HG02938 (cell line): ENCODE measurements at regions not wholly inside any gene's neighbourhood (a gene's known extent, or its start where the extent isn't known, plus 50 kb on each side); places are given as distances from the start of the nearest gene placed in this dataset.

Experiments
- ATAC-seq: cut with Tn5 transposase; IDR thresholded peaks from one replicate; pipeline ENCODE4 v1.9.1; 2021; ENCODE audit warnings: mild to moderate bottlenecking, moderate library complexity; ENCODE audit not compliant: unreplicated experiment

DNA sequence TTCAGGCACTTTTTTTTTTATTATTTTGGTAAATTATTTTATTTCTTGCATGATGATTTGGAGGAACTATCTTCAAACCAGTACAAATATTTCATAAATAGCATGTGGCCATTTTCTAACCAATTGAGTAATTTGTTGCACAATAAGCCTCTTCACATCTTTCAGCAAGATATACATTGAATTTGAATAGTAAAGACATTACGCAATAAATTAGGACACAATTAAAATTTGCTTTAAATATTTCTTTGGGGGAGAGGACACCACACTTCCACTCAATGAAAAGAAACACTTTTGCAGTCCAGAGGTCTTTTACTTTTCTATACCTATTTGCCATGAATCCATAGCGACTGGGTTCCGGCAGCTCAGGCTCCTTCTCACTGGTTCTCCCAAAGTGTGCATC is 762.6 kb upstream of the GOLIM4 start:
- ATAC-seq: no peak

- ATAC-seq: no peak
Observed at GRCh38 chr3:168850109-168850508, 754.4 kb upstream of the GOLIM4 start.

- peak; percentile 59 for ATAC-seq
Observed at GRCh38 chr3:168847291-168847883, 751.7 kb upstream of the GOLIM4 start.

DNA sequence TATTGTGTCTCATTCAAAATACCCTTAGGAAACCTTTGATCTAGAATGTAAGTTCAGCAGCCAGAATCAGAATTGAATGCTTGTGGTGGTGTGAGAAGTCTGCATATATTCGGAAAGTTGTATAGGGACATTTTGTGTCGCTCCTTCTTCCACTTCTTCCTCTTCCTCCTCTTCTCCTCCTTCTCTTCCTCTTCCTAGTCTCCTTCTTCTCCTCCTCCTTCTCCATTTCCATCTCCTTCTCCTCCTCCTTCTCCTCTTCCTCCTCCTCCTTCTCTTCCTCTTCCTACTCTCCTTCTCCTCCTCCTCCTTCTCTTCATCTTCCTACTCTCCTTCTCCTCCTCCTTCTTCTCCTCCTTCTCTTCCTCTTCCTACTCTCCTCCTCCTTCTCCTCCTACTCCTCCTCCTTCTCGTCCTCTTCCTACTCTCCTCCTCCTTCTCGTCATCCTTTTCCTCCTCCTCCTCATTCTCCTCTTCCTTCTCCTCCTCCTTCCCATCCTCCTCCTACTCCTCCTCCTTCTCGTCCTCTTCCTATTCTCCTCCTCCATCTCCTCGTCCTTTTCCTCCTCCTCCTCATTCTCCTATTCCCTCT is 749.3 kb upstream of the GOLIM4 start:
- no peak for ATAC-seq

DNA sequence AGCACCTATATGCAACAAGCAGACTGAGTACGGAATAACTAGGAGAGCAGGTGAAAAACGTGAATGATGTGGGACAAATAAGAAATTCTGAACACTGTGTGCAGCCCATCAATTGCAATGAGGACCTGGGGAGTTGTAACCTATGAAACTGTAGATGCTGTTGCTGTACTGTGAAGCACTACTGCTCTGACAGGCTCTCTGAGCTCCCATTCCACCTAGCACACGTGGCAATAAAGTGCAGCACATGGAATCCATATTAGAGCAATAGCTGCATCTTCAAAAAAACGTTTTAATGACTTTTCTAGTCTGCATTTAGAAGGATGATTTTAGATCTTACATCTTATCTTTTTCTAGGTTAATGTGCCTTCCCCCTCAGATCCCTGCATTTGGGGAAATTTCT is 748.7 kb upstream of the GOLIM4 start:
- no peak for ATAC-seq

GRCh38 chr3:168843481-168843880 is 747.8 kb upstream of the GOLIM4 start:
- no peak for ATAC-seq

GRCh38 chr3:168839653-168840052 is 743.9 kb upstream of the GOLIM4 start:
- ATAC-seq: no peak

GRCh38 chr3:168834558-168834957 is 738.8 kb upstream of the GOLIM4 start:
- no peak for ATAC-seq

- no peak for ATAC-seq
Observed at GRCh38 chr3:168828943-168829342, 733.2 kb upstream of the GOLIM4 start.

- no peak for ATAC-seq
Observed at GRCh38 chr3:168828536-168828935, 732.8 kb upstream of the GOLIM4 start.

GRCh38 chr3:168828014-168828413 is 732.3 kb upstream of the GOLIM4 start:
- no peak for ATAC-seq

- no peak for ATAC-seq
Observed at GRCh38 chr3:168824107-168824506, 728.4 kb upstream of the GOLIM4 start.

- no peak for ATAC-seq
Observed at GRCh38 chr3:168823466-168823865, 727.7 kb upstream of the GOLIM4 start.

GRCh38 chr3:168820810-168821415 is 725.2 kb upstream of the GOLIM4 start:
- ATAC-seq: no peak

DNA sequence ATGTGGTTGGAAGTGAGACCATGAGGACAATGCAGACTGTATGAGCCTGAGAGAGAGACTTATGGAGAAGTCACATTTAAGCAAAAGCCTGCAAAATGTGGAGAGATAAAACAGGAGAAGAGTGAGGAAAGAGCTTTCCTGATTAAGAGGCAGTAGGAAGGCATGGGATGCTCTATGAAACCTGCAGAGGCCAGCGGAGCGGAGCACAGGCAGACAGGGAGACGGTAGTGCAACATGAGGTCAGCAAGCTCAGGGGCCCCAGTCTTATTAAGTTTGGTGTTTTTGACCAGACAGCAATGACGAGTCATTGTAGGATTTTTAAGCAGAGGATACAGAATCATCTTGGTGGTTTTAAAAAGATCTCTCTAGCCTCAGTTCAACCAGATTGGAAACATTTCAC is 721.5 kb upstream of the GOLIM4 start:
- no peak for ATAC-seq

- ATAC-seq: no peak
Observed at GRCh38 chr3:168815946-168816345, 720.2 kb upstream of the GOLIM4 start.

GRCh38 chr3:168813225-168813802 is 717.6 kb upstream of the GOLIM4 start:
- ATAC-seq: no peak

DNA sequence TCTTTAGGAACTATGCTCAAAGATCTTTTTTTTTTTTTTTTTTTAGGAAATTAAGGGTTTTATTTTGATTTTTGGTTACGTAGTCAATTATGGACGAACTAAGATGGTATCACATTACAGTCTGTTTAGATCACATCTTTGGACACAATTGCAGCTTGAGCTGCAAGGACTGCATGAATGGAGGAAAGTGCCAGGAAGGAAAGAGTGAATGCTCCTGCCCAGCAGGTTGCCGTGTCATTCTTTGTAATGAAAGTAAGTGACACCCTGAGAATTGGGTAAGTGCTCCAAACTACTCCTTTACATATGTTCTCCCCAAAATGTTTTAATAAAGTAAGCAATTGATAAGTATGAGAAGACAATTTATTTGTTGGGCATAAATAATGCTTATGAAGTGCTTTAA is 716.5 kb upstream of the GOLIM4 start:
- ATAC-seq: no peak

- no peak for ATAC-seq
Observed at GRCh38 chr3:168808596-168808995, 712.9 kb upstream of the GOLIM4 start.

- ATAC-seq: no peak
Observed at GRCh38 chr3:168807448-168807847, 711.7 kb upstream of the GOLIM4 start.

GRCh38 chr3:168806871-168807270 is 711.1 kb upstream of the GOLIM4 start:
- ATAC-seq: no peak

DNA sequence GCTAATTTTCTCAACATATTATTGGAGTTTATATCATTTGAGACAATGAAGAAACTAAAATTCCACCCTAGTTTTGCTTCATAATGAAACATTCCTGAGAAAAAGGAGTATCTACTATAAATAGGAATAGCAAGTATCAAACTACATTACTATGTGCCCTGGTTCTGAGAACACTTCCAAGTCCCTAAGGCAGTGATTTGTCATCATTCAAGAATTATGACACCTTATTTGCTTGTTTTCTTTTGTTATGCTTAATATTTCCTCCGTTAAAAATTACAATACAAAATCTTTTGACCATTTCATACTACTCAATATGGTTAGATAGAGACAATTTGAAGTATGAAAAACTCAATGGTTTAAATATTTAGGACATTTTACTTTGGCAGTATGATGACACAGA is 707.8 kb upstream of the GOLIM4 start:
- no peak for ATAC-seq
